BE2C (cell line): ENCODE measurements at regions not wholly inside any gene's neighbourhood (a gene's known extent, or its start where the extent isn't known, plus 50 kb on each side); places are given as distances from the start of the nearest gene placed in this dataset.

ENCODE experiments used
- DNase-seq: peaks from one replicate; pipeline ENCODE4 v3.0.0-alpha.2; 2020
- H3K27me3 ChIP-seq: fragments of 250-450 bp; sonication (Bioruptor Pico); 2 replicates; pipeline ENCODE4 v1.5.1; 2020; ENCODE audit warnings: mild to moderate bottlenecking
- H3K36me3 ChIP-seq: fragments of 250-450 bp; sonication (Bioruptor Pico); 2 replicates; pipeline ENCODE4 v1.5.1; 2020; ENCODE audit warnings: mild to moderate bottlenecking
- H3K4me1 ChIP-seq: fragments of 250-450 bp; sonication (Bioruptor Pico); 2 replicates; pipeline ENCODE4 v1.5.1; 2020
- H3K4me3 ChIP-seq: 2 replicates; pipeline ENCODE4 v1.5.1; 2011; ENCODE audit warnings: low read depth, low read length
- H3K9me3 ChIP-seq: fragments of 250-450 bp; sonication (Bioruptor Pico); 2 replicates; pipeline ENCODE4 v1.5.1; 2020
- CTCF ChIP-seq: IDR thresholded peaks from 2 replicates; pipeline ENCODE4 v1.5.1; 2012; ENCODE audit warnings: mild to moderate bottlenecking, low read depth, low read length

- Histone ChIP-seq H3K4me1 (no peaks in the 10 kb centered on the region), H3K36me3 (no peaks in the 10 kb centered on the region), H3K9me3 (no peaks in the 10 kb centered on the region), H3K27me3 (no peaks in the 10 kb centered on the region), H3K4me3 (no peak overlapping the region)
- no peak for TF ChIP-seq CTCF
- DNase-seq, result no peak
Measured at GRCh38 chr6:150791717-150792116, 73.8 kb upstream of the MTHFD1L start.

- no peak for DNase-seq
- Histone ChIP-seq H3K4me3 (no peak overlapping the region), H3K9me3 (no peaks in the 10 kb centered on the region), H3K27me3 (peaks cover 7% of the 10 kb centered on the region; the same call in 1 of the 2 replicates), H3K4me1 (no peaks in the 10 kb centered on the region), H3K36me3 (no peaks in the 10 kb centered on the region)
- no peak for TF ChIP-seq CTCF
Measured at GRCh38 chr6:150797949-150798348, 67.6 kb upstream of the MTHFD1L start.

GRCh38 chr6:150799276-150799805, 66.2 kb upstream of the MTHFD1L start:
- Histone ChIP-seq H3K27me3 (peaks cover 7% of the 10 kb centered on the region; the same call in 1 of the 2 replicates), H3K9me3 (no peaks in the 10 kb centered on the region), H3K4me1 (no peaks in the 10 kb centered on the region), H3K36me3 (no peaks in the 10 kb centered on the region), H3K4me3 (no peak overlapping the region)
- no peak for TF ChIP-seq CTCF
- DNase-seq, result no peak

GRCh38 chr6:150800674-150801314, 64.7 kb upstream of the MTHFD1L start:
- no peaks in the 10 kb centered on the region for H3K36me3 ChIP-seq
- no peak for DNase-seq
- no peaks in the 10 kb centered on the region for H3K9me3 ChIP-seq
- H3K27me3 ChIP-seq, result peaks cover 7% of the 10 kb centered on the region; the same call in 1 of the 2 replicates
- TF ChIP-seq CTCF, result no peak
- no peaks in the 10 kb centered on the region for H3K4me1 ChIP-seq
- no peak overlapping the region for H3K4me3 ChIP-seq

GRCh38 chr6:150806790-150807189, 58.7 kb upstream of the MTHFD1L start:
- TF ChIP-seq CTCF, result no peak
- no peak for DNase-seq
- no peaks in the 10 kb centered on the region for H3K36me3 ChIP-seq

GRCh38 chr6:150813319-150813992, 52.0 kb upstream of the MTHFD1L start:
- no peak for DNase-seq
- H3K4me1 ChIP-seq, result no peaks in the 10 kb centered on the region
- TF ChIP-seq CTCF, result no peak
- peaks cover 5% of the 10 kb centered on the region for H3K27me3 ChIP-seq
- H3K36me3 ChIP-seq, result no peaks in the 10 kb centered on the region
- no peaks in the 10 kb centered on the region for H3K9me3 ChIP-seq
- H3K4me3 ChIP-seq, result no peak overlapping the region

More at GRCh38 chr6:150806790-150807189, 58.7 kb upstream of the MTHFD1L start:
- Histone ChIP-seq H3K27me3 (peaks cover 3% of the 10 kb centered on the region; the same call in 1 of the 2 replicates), H3K4me3 (no peak overlapping the region), H3K4me1 (no peaks in the 10 kb centered on the region), H3K9me3 (no peaks in the 10 kb centered on the region)
